H9 (cell line): ENCODE measurements at regions not wholly inside any gene's neighbourhood (a gene's known extent, or its start where the extent isn't known, plus 50 kb on each side); places are given as distances from the start of the nearest gene placed in this dataset.

Experiments used
- DNase-seq: peaks from one replicate; pipeline ENCODE4 v3.0.0-alpha.2; 2017
- H2AFZ ChIP-seq: one replicate; pipeline ENCODE4 v1.6.1; 2013; ENCODE audit warnings: mild to moderate bottlenecking, low read length, control low read depth, moderate library complexity
- H2AK5ac ChIP-seq: 2 replicates; pipeline ENCODE4 v1.6.1; 2013; ENCODE audit warnings: low read length, control low read depth, mixed read lengths; ENCODE audit not compliant: insufficient read length
- H2BK120ac ChIP-seq: one replicate; pipeline ENCODE4 v1.6.1; 2013; ENCODE audit warnings: low read depth, mild to moderate bottlenecking, low read length, control low read depth, inconsistent platforms; ENCODE audit not compliant: poor library complexity, severe bottlenecking
- H2BK12ac ChIP-seq: 2 replicates; pipeline ENCODE4 v1.6.1; 2013; ENCODE audit warnings: low read length, control low read depth, mixed read lengths, low read depth; ENCODE audit not compliant: insufficient read length
- H2BK15ac ChIP-seq: 2 replicates; pipeline ENCODE4 v1.6.1; 2013; ENCODE audit warnings: low read depth, low read length, control low read depth
- H2BK20ac ChIP-seq: one replicate; pipeline ENCODE4 v1.6.1; 2013; ENCODE audit warnings: low read depth, mild to moderate bottlenecking, low read length, control low read depth, inconsistent platforms; ENCODE audit not compliant: poor library complexity, severe bottlenecking
- H2BK5ac ChIP-seq: 2 replicates; pipeline ENCODE4 v1.6.1; 2013; ENCODE audit warnings: low read length, control low read depth, mixed read lengths; ENCODE audit not compliant: insufficient read length
- H3K14ac ChIP-seq: 2 replicates; pipeline ENCODE4 v1.6.1; 2013; ENCODE audit warnings: low read length, control low read depth; ENCODE audit not compliant: insufficient read depth
- H3K18ac ChIP-seq: 2 replicates; pipeline ENCODE4 v1.6.1; 2013; ENCODE audit warnings: low read depth, mild to moderate bottlenecking, mixed read lengths, low read length, control low read depth; ENCODE audit not compliant: insufficient read length
- H3K23ac ChIP-seq: 2 replicates; pipeline ENCODE4 v1.6.1; 2013; ENCODE audit warnings: low read length, control low read depth, mixed read lengths, low read depth; ENCODE audit not compliant: insufficient read length
- H3K23me2 ChIP-seq: 2 replicates; pipeline ENCODE4 v1.6.1; 2013; ENCODE audit warnings: low read depth, mild to moderate bottlenecking, mixed read lengths, low read length, control low read depth; ENCODE audit not compliant: insufficient read length, poor library complexity, severe bottlenecking
- H3K27ac ChIP-seq: 2 replicates; pipeline ENCODE4 v1.5.1; 2013; ENCODE audit warnings: low read length, control low read depth, mixed read lengths, low read depth; ENCODE audit not compliant: insufficient read length
- H3K27me3 ChIP-seq: 2 replicates; pipeline ENCODE4 v1.6.1; 2013; ENCODE audit warnings: low read length, control low read depth, inconsistent platforms; ENCODE audit not compliant: insufficient read depth
- H3K4ac ChIP-seq: 2 replicates; pipeline ENCODE4 v1.6.1; 2013; ENCODE audit warnings: low read depth, mild to moderate bottlenecking, control low read depth, inconsistent platforms, low read length, moderate library complexity
- H3K4me1 ChIP-seq: 2 replicates; pipeline ENCODE4 v1.6.1; 2013; ENCODE audit warnings: low read length, control low read depth, inconsistent platforms; ENCODE audit not compliant: insufficient read depth
- H3K4me2 ChIP-seq: 2 replicates; pipeline ENCODE4 v1.6.1; 2013; ENCODE audit warnings: low read length, control low read depth, mixed read lengths; ENCODE audit not compliant: insufficient read length, insufficient read depth
- H3K56ac ChIP-seq: 2 replicates; pipeline ENCODE4 v1.6.1; 2013; ENCODE audit warnings: low read depth, mild to moderate bottlenecking, mixed read lengths, low read length, control low read depth; ENCODE audit not compliant: insufficient read length
- H3K79me1 ChIP-seq: 2 replicates; pipeline ENCODE4 v1.6.1; 2013; ENCODE audit warnings: low read depth, mild to moderate bottlenecking, moderate library complexity, low read length, control low read depth, inconsistent platforms; ENCODE audit not compliant: insufficient read depth, poor library complexity, severe bottlenecking
- H3K79me2 ChIP-seq: 2 replicates; pipeline ENCODE4 v1.6.1; 2013; ENCODE audit warnings: low read length, control low read depth, inconsistent platforms; ENCODE audit not compliant: insufficient read depth
- H3K9ac ChIP-seq: 2 replicates; pipeline ENCODE4 v1.6.1; 2013; ENCODE audit warnings: low read length, control low read depth, mixed read lengths; ENCODE audit not compliant: insufficient read length; ENCODE audit errors: extremely low read depth
- H3K9me3 ChIP-seq: one replicate; pipeline ENCODE4 v1.6.1; 2013; ENCODE audit warnings: low read depth, low read length, inconsistent platforms; ENCODE audit not compliant: control insufficient read depth
- H3T11ph ChIP-seq: one replicate; pipeline ENCODE4 v1.6.1; 2013; ENCODE audit warnings: mild to moderate bottlenecking, low read length, control low read depth, inconsistent platforms
- H4K20me1 ChIP-seq: one replicate; pipeline ENCODE4 v1.6.1; 2013; ENCODE audit not compliant: control insufficient read depth, insufficient read length, insufficient read depth
- H4K5ac ChIP-seq: 2 replicates; pipeline ENCODE4 v1.6.1; 2013; ENCODE audit warnings: low read depth, mild to moderate bottlenecking, mixed read lengths, low read length, control low read depth; ENCODE audit not compliant: insufficient read length
- H4K8ac ChIP-seq: replicated peaks from 2 replicates; pipeline ENCODE4 v1.6.1; 2013; ENCODE audit warnings: low read length, control low read depth, mixed read lengths, low read depth; ENCODE audit not compliant: insufficient read length
- H4K91ac ChIP-seq: 2 replicates; pipeline ENCODE4 v1.6.1; 2013; ENCODE audit warnings: low read depth, mild to moderate bottlenecking, moderate library complexity, mixed read lengths, low read length, control low read depth; ENCODE audit not compliant: insufficient read length
- H3K27ac Mint-ChIP-seq, 3 experiments: 2 replicates in 2 of 3; 3 replicates in 1 of 3; pipeline ENCODE4 v1.8.0; 2020 to 2021; ENCODE audit warnings: mixed read lengths in 3 of 3, mild to moderate bottlenecking in 1 of 3, moderate library complexity in 1 of 3
- H3K27me3 Mint-ChIP-seq: 2 replicates; pipeline ENCODE4 v1.8.0; 2021; ENCODE audit warnings: low read depth, mild to moderate bottlenecking, moderate library complexity, mixed read lengths
- H3K36me3 Mint-ChIP-seq, 3 experiments: 2 replicates in 2 of 3; 3 replicates in 1 of 3; pipeline ENCODE4 v1.8.0; 2020 to 2021; ENCODE audit warnings: low read depth in 3 of 3, mixed read lengths in 3 of 3; ENCODE audit not compliant: insufficient read depth in 1 of 3
- H3K4me1 Mint-ChIP-seq, 2 experiments: 2 replicates each; pipeline ENCODE4 v1.8.0; 2020; ENCODE audit warnings: mixed read lengths in 2 of 2
- H3K4me3 Mint-ChIP-seq, 2 experiments: 2 replicates in 1 of 2; 3 replicates in 1 of 2; pipeline ENCODE4 v1.8.0; 2020 to 2021; ENCODE audit warnings: mild to moderate bottlenecking in 2 of 2, mixed read lengths in 2 of 2, moderate library complexity in 1 of 2
- H3K9me3 Mint-ChIP-seq, 2 experiments: 2 replicates in 1 of 2; 3 replicates in 1 of 2; pipeline ENCODE4 v1.8.0; 2020; ENCODE audit warnings: mild to moderate bottlenecking in 2 of 2, mixed read lengths in 2 of 2, moderate library complexity in 1 of 2
- WGBS: extraction: QIAGEN DNeasy Blood & Tissue Kit; methylation state at CpG from one replicate; pipeline ENCODE4 v1.1.7; 2013; ENCODE audit warnings: missing lambda C conversion rate, low lambda C conversion rate, mixed read lengths; ENCODE audit not compliant: insufficient read length; ENCODE audit errors: extremely low coverage; 5-methylcytosine and 5-hydroxymethylcytosine counted together
- TF ChIP-seq, protein P1 (sequence below): fragments of 200-600 bp; sonication (generic); conservative IDR thresholded peaks from 3 replicates; pipeline ENCODE4 v1.8.0; 2021; ENCODE audit warnings: antibody characterized with exemption, mild to moderate bottlenecking

GRCh38 chr3:159038405-159038804 is 236.6 kb downstream of the MFSD1 start:
- H2BK12ac ChIP-seq, result no peak overlapping the region
- H3K23ac ChIP-seq, result no peak overlapping the region
- no peak overlapping the region for H2BK120ac ChIP-seq
- no peak overlapping the region for H3K56ac ChIP-seq
- H3K27me3 Mint-ChIP-seq, result peaks cover 2% of the 10 kb centered on the region; the same call in 1 of the 2 replicates
- H3K27ac Mint-ChIP-seq, result no peak overlapping the region
- H3T11ph ChIP-seq, result no peak overlapping the region
- H3K36me3 Mint-ChIP-seq, result no peaks in the 10 kb centered on the region
- no peak overlapping the region for H2BK15ac ChIP-seq
- H2AFZ ChIP-seq, result no peak overlapping the region
- H3K14ac ChIP-seq, result no peak overlapping the region
- no peaks in the 10 kb centered on the region for H3K9me3 ChIP-seq
- WGBS, result no CpG with 5 or more reads among the region's 2 CpGs
- no peak overlapping the region for H4K91ac ChIP-seq
- H3K27me3 ChIP-seq, result no peaks in the 10 kb centered on the region
- no peaks in the 10 kb centered on the region for H3K4me1 ChIP-seq
- no peaks in the 10 kb centered on the region for H3K4me1 Mint-ChIP-seq
- H3K4ac ChIP-seq, result no peak overlapping the region
- H3K79me2 ChIP-seq, result no peaks in the 10 kb centered on the region
- no peaks in the 10 kb centered on the region for H3K23me2 ChIP-seq
- no peak overlapping the region for H2AK5ac ChIP-seq
- H3K4me2 ChIP-seq, result no peak overlapping the region
- H3K18ac ChIP-seq, result no peak overlapping the region
- H4K8ac ChIP-seq, result no peak overlapping the region
- peaks cover 0 to 4% of the 10 kb centered on the region in 2 experiments; a peak in 1 of 5 replicates for H3K9me3 Mint-ChIP-seq
- H3K9ac ChIP-seq, result no peak overlapping the region
- DNase-seq, result no peak
- H3K27ac ChIP-seq, result no peak overlapping the region
- no peaks in the 10 kb centered on the region for H3K79me1 ChIP-seq
- TF ChIP-seq, protein P1, sequence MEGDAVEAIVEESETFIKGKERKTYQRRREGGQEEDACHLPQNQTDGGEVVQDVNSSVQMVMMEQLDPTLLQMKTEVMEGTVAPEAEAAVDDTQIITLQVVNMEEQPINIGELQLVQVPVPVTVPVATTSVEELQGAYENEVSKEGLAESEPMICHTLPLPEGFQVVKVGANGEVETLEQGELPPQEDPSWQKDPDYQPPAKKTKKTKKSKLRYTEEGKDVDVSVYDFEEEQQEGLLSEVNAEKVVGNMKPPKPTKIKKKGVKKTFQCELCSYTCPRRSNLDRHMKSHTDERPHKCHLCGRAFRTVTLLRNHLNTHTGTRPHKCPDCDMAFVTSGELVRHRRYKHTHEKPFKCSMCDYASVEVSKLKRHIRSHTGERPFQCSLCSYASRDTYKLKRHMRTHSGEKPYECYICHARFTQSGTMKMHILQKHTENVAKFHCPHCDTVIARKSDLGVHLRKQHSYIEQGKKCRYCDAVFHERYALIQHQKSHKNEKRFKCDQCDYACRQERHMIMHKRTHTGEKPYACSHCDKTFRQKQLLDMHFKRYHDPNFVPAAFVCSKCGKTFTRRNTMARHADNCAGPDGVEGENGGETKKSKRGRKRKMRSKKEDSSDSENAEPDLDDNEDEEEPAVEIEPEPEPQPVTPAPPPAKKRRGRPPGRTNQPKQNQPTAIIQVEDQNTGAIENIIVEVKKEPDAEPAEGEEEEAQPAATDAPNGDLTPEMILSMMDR, result no peak
- H2BK20ac ChIP-seq, result no peak overlapping the region
- no peak overlapping the region for H3K4me3 Mint-ChIP-seq
- no peak overlapping the region for H2BK5ac ChIP-seq
- no peaks in the 10 kb centered on the region for H4K20me1 ChIP-seq
- H4K5ac ChIP-seq, result no peak overlapping the region
